HUDEP-2 (cell line): ENCODE measurements at regions not wholly inside any gene's neighbourhood (a gene's known extent, or its start where the extent isn't known, plus 50 kb on each side); places are given as distances from the start of the nearest gene placed in this dataset.
"Not testable (repeated sequence)": the region's sequence is repeated elsewhere in the genome, so short reads cannot be mapped to it uniquely, and the experiment has no call there.

Source experiments
- DNase-seq, 76 experiments: peaks; one replicate each; lab custom pipeline; 2025; ENCODE audit not compliant: unreplicated experiment in 76 of 76; lab: John Stamatoyannopoulos, UW

GRCh38 chr17:77785312-77785905 lies 173.1 kb upstream of the TNRC6C start:
- DNase-seq: no peak

GRCh38 chr17:77786090-77786489 lies 172.4 kb upstream of the TNRC6C start:
- DNase-seq: no peak

- DNase-seq: no peak
Measured at GRCh38 chr17:77786740-77787505, 171.6 kb upstream of the TNRC6C start.

DNA sequence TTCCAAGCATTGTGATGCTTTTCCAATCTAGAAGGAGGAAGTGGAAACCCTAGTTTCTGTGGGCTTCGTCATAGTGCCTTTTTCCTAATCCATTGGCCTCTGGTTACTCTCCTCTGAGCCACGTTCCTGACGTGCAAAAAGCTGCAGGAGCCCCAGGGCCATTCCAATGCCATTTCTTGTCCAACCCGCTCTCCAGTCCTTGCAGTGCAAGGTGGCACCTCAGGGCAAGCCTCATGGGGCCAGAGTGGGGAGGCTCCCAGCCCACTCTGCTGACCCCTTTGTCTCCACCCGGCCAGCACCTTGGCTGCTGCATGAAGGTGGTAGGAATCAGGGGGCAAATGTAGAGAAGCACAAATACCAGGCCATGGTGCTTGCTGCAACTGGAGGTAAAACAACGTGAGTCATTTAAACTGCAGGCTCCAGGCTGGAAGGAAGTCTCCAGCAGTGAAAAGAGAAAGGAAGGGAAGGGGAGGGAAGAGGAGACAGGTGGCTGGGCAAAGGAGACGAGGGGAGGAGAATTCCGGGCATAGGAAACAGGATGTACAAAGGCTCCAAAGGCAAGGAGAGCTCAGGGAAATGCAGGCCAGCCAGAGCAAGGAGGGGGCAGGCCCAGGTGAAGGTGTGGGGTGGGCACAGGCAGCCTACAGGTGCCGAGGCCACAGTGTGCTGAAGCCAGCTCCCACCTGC lies 168.2 kb upstream of the TNRC6C start:
- no peak for DNase-seq

- DNase-seq: no peak
Measured at GRCh38 chr17:77792626-77793025, 165.9 kb upstream of the TNRC6C start.

DNA sequence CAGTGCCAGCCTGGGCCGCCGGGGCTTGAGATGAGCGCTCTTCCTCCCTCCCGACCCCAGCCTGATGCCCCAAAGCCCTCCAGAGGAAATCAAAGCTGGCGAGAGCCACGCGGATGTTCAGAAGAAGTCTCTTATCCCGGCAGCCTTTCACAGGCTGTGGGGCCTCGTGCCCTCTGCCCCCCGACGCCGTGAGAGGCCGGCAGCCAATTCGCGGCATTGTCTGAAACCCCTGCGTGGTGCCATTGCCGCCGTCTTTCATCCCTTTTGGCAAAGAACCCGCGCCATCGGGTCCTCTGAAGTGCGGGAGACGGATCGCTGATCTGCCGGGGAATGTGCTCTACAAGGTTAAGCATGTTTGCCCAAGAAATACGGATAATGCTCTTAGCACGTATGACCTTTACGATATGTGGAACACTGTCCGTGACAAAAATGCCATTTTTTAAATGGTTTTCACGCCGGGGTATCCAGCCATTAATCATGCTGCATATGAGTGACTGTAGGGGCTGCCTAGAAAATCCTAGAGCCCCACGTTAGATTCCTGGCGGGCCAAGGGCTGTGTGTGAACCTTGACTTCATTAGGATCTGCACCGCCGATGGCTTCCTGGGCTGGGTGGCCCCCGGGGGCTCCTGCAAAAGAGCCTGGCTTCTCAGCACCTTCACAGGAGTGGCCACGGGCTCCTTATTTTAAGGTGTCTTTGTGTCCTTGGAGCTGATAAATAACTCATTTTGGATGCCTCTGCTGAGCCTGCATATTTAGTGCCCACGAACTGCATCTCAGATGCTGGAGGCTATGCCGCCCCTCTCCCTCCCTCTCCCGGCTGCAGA lies 165.1 kb upstream of the TNRC6C start:
- DNase-seq: no peak

DNA sequence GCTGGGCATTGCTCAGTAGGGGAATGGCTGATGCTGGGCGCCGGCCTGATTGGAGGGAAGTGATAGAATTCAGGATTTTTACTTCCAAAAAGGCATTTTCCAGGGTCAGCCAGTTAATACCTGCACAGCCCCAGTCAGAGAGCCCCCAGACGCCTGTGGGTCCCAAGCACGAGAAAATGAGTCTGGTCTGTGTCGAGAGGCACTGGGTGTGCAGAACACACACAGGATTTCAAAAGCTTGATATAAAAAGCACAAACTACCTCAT lies 164.6 kb upstream of the TNRC6C start:
- no peak for DNase-seq

DNA sequence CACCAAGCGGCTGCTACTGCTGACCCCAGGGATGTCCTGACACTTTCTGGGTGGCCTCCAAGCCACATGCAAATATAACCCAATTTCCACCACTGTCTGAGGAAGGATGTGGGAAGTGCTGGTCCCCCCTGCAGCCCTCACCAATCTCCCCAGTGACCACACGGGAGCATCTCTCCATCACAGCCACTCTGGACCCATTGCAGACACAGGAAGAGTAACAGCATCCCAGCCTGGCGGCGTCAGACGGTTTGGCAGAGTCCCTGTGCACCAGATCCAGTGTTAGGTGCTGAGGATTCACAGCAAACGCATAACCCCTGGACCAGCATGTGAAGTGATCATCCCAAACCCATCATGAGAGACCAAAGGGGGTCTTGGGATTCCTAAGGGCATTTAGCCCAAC lies 163.7 kb upstream of the TNRC6C start:
- DNase-seq: no peak

GRCh38 chr17:77795685-77796084 lies 162.8 kb upstream of the TNRC6C start:
- DNase-seq: no peak

GRCh38 chr17:77796176-77796860 lies 162.2 kb upstream of the TNRC6C start:
- no peak for DNase-seq

GRCh38 chr17:77798031-77798430 lies 160.5 kb upstream of the TNRC6C start:
- no peak for DNase-seq

DNA sequence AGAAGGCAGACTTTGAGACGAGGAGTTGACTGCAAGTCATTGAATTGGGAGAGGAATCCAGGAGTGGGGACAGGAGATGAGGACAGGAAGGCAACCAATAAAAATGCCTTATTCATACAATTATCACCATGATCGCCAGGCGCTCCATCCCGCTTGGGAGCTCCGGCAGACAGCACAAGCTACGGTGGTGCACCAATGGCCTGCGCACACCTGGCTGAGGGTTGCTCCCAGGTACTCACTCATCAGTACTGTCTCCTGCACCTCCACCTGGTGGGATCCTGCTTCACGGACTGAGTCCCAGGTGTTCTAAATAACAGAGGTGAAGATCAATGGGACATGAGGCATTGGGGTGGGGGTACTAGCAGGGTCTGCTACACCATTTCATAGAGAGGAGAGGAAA lies 160.0 kb upstream of the TNRC6C start:
- DNase-seq: no peak

- no peak for DNase-seq
Measured at GRCh38 chr17:77800816-77801215, 157.7 kb upstream of the TNRC6C start.

DNA sequence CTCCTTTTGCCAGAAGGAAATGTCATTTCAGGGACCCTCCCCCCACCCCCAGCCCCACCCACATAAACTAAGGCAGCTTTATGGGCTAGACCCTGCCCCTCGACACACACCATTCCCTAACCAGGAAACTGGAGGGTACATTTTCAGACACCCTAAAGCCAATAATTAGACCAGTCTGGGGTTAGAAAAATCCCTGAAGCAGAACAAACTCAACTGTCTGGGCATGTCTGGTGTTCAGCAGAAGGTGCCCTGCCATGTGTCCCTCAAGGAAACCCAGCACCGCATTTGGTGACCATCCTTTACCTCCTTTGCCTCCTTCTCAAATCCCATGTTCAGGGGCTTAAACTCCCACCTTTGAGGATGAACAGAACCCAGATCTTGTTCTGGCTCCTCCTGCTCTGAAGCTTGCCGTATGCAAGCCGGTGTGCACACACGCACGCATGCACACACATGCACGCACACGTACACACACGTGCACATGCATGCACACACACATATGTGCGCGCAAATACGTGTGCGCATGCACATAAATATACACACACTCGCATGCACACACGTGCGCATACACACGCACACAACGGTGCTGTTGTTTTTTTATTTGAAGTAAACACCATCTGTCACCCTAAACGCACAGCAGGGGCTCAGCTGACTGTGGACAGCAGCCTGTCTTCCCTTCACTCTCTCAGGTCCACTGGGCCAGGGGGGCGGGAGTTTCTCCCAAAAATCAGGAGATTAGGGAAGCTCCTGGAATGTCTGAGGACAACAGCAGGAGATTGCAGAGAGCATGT lies 156.8 kb upstream of the TNRC6C start:
- no peak for DNase-seq

- no peak for DNase-seq
Measured at GRCh38 chr17:77802333-77802615, 156.2 kb upstream of the TNRC6C start.

DNA sequence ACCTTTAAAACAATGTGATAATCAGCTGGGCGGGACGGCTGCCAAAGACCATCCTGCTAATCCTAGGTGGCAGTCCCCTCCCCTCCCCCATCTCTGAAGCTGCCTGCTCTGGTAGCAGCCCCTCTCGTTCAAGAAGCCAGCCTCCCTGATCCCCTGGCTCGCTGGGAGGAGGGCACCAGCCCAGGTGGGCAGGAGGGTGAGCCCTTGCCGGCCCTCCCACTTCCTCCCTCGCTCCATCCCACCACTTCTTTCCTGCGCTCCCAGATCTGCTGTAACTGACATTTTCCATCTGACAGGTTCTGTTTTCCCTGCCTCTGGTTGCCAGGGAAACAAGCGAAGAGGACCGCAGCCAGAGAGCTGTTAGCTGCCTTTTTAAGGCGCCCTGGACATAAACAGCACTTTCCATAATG lies 155.7 kb upstream of the TNRC6C start:
- DNase-seq: no peak

- no peak for DNase-seq
Measured at GRCh38 chr17:77803726-77804125, 154.8 kb upstream of the TNRC6C start.

GRCh38 chr17:77804796-77805426 lies 153.6 kb upstream of the TNRC6C start:
- DNase-seq: no peak

GRCh38 chr17:77805970-77806369 lies 152.5 kb upstream of the TNRC6C start:
- DNase-seq: not testable (repeated sequence)
